GM12873 (cell line): ENCODE measurements at regions not wholly inside any gene's neighbourhood (a gene's known extent, or its start where the extent isn't known, plus 50 kb on each side); places are given as distances from the start of the nearest gene placed in this dataset.

ENCODE experiments used
- TF ChIP-seq, protein P1 (sequence below): IDR thresholded peaks from 2 replicates; pipeline ENCODE4 v1.5.1; 2012; ENCODE audit warnings: low read depth, mild to moderate bottlenecking, moderate library complexity, low read length, control low read depth; ENCODE audit not compliant: insufficient read depth; ENCODE audit errors: missing control alignments

DNA sequence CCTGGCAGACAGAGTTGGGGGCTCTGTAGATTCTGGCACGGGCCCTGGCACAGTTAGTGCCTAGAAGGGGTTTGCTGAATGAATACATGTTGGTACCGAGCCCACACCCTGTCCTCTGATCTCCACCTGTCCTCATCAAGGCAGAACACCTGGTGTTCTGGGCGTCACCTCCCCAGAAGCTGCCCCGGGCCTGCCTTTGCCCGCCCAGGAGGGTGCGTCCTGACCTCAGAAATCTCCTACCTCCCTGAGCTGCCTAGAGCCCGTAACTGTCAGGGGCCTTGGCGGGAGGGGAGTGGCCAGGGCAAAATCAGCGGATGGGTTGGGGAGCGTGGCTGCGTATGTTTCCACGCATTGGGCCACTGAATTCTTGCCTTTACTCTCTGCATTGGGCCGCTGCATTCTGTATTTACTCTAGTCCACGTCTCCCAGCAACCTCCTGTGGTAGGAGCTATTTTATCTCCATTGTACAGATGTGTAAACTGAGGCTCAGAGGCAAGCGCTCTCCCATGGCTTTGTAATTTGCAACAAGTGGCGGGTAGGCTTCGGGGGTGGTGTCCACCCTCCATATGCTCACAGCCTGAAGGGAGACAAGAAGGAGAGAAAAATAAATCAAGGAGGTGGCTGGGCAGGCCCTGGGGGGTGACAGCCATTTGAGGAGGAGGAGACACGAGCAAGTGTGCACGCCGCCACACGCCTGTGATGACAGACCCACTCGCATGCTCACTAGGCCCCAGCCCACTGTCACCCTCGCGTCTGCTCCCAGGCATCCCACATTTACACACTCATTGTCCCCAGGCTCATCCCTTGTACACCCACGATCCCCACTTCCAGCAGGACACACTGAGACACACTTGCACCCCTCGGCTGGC lies 95.7 kb upstream of the WNT4 start:
- TF ChIP-seq, protein P1, sequence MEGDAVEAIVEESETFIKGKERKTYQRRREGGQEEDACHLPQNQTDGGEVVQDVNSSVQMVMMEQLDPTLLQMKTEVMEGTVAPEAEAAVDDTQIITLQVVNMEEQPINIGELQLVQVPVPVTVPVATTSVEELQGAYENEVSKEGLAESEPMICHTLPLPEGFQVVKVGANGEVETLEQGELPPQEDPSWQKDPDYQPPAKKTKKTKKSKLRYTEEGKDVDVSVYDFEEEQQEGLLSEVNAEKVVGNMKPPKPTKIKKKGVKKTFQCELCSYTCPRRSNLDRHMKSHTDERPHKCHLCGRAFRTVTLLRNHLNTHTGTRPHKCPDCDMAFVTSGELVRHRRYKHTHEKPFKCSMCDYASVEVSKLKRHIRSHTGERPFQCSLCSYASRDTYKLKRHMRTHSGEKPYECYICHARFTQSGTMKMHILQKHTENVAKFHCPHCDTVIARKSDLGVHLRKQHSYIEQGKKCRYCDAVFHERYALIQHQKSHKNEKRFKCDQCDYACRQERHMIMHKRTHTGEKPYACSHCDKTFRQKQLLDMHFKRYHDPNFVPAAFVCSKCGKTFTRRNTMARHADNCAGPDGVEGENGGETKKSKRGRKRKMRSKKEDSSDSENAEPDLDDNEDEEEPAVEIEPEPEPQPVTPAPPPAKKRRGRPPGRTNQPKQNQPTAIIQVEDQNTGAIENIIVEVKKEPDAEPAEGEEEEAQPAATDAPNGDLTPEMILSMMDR, result no peak

GRCh38 chr1:22239378-22239777 lies 96.5 kb upstream of the WNT4 start:
- TF ChIP-seq, protein P1, result no peak

- TF ChIP-seq, protein P1, result no peak
Observed at GRCh38 chr1:22241250-22241649, 98.4 kb upstream of the WNT4 start.

GRCh38 chr1:22241811-22242210 lies 98.9 kb upstream of the WNT4 start:
- TF ChIP-seq, protein P1, result no peak

DNA sequence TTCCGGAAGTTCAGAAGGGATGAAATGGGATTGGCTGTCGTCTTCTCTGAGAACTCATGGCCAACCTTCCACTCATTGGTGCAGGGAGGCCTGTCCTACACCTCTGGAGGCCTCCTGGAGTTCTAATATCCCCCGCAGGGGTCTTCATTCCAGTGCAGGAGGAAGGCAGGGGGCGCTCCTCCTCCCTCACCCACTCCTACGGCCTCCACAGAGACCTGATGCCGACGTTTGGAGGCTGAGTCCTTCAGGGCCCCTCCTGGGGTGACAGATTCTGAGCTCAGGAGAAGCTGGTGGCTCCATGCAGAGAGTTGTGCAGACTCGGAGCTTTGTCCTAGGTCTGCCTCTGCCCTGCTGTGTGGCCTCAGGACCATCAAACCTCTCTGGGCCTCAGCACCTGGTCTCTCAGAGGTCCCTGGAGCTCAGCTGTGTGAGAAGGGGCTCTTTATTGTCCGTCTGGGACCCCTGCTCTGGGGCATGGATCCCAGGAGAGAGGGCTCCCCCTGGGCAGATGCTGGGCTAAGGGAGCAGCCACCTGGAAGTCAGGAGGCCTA lies 102.3 kb upstream of the WNT4 start:
- TF ChIP-seq, protein P1, result no peak

GRCh38 chr1:22245726-22246125 lies 102.8 kb upstream of the WNT4 start:
- TF ChIP-seq, protein P1, result no peak

- TF ChIP-seq, protein P1, result no peak
Observed at GRCh38 chr1:22246755-22247480, 104.0 kb upstream of the WNT4 start.
